ENCODE measurements at regions not wholly inside any gene's neighbourhood (a gene's known extent, or its start where the extent isn't known, plus 50 kb on each side); places are given as distances from the start of the nearest gene placed in this dataset.
"Not testable (repeated sequence)": the region's sequence is repeated elsewhere in the genome, so short reads cannot be mapped to it uniquely, and the experiment has no call there.

- not testable (repeated sequence) for ATAC-seq, DNase-seq
- intact Hi-C loops (cut with DNase I), result loop anchor here in 1 of 2 donors (10.0 kb wide), 1 partner anchor 53 kb away; no protein-coding TSS in a partner anchor
Measured at GRCh38 chr20:47842004-47842403, 56.7 kb upstream of the SULF2 start.

- not testable (repeated sequence) for ATAC-seq
Measured at GRCh38 chr20:47836256-47836817, 51.1 kb upstream of the SULF2 start.

More at GRCh38 chr20:47836256-47836817, 51.1 kb upstream of the SULF2 start:
- intact Hi-C loops (cut with DNase I); DNase-seq: not testable (repeated sequence)

Data from left cardiac atrium (tissue), 4 donors.